T-cell (primary cell): ENCODE measurements at regions not wholly inside any gene's neighbourhood (a gene's known extent, or its start where the extent isn't known, plus 50 kb on each side); places are given as distances from the start of the nearest gene placed in this dataset.
"Not testable (repeated sequence)": the region's sequence is repeated elsewhere in the genome, so short reads cannot be mapped to it uniquely, and the experiment has no call there.

ENCODE experiments used
- ATAC-seq, 4 experiments: fragments of 200-7000 bp in 3 of 4; fragments of 150-1000 bp in 1 of 4; cut with Tn5 transposase; replicated peaks in 1 of 4; 1 replicate in 3 of 4; 2 replicates in 1 of 4; pipeline ENCODE4 v1.10.0; 2021; ENCODE audit warnings: moderate library complexity in 3 of 4, mild to moderate bottlenecking in 2 of 4, moderate number of reproducible peaks in 1 of 4
- CTCF ChIA-PET, 2 donors: fragments of 300-600 bp; sonication (Branson Sonifier 250); formaldehyde crosslinking; loops; one replicate each; lab custom pipeline; 2022; ENCODE audit warnings: antibody characterized with exemption in 2 of 2; lab: Charles Lee
- POLR2A ChIA-PET, 2 donors: fragments of 300-600 bp; sonication (Branson Sonifier 250); formaldehyde crosslinking; loops; one replicate each; lab custom pipeline; 2022; ENCODE audit warnings: antibody characterized with exemption in 2 of 2; lab: Charles Lee
- DNase-seq, 35 experiments: peaks; one replicate each; pipeline versions ENCODE4 v3.0.0 to v3.0.0-alpha.2; 2013 to 2023
- H3K27ac ChIP-seq: one replicate; pipeline ENCODE4 v1.5.1; 2013; ENCODE audit warnings: low read length
- H3K27me3 ChIP-seq, 2 experiments: replicated peaks in 1 of 2; 1 replicate in 1 of 2; 2 replicates in 1 of 2; pipeline versions ENCODE4 v1.6.1 to v1.7.0; 2013; ENCODE audit warnings: low read length in 1 of 2, mixed read lengths in 1 of 2; ENCODE audit not compliant: control insufficient read depth in 2 of 2, insufficient read depth in 2 of 2; ENCODE audit errors: extremely low read depth in 1 of 2
- H3K36me3 ChIP-seq, 2 donors: 1 replicate in 1 of 2; 2 replicates in 1 of 2; pipeline versions ENCODE4 v1.6.1 to v1.7.0; 2013; ENCODE audit warnings: low read length in 1 of 2; ENCODE audit not compliant: control insufficient read depth in 2 of 2, insufficient read depth in 1 of 2; ENCODE audit errors: extremely low read depth in 1 of 2
- H3K4me1 ChIP-seq, 2 experiments: 1 replicate in 1 of 2; 2 replicates in 1 of 2; pipeline versions ENCODE4 v1.6.1 to v1.7.0; 2013; ENCODE audit warnings: low read length in 2 of 2, mixed read lengths in 1 of 2; ENCODE audit not compliant: insufficient read depth in 2 of 2, control insufficient read depth in 1 of 2; ENCODE audit errors: extremely low read depth in 1 of 2
- H3K4me3 ChIP-seq, 2 donors: 1 replicate in 1 of 2; 2 replicates in 1 of 2; pipeline versions ENCODE4 v1.5.1 to v1.7.0; 2013; ENCODE audit warnings: mild to moderate bottlenecking in 2 of 2, low read length in 1 of 2, moderate library complexity in 1 of 2; ENCODE audit not compliant: control insufficient read depth in 1 of 2; ENCODE audit errors: extremely low read depth in 1 of 2
- H3K9me3 ChIP-seq: 2 replicates; pipeline ENCODE4 v1.7.0; 2013
- H3K27ac Mint-ChIP-seq, 2 donors: one replicate each; pipeline ENCODE4 v1.8.0; 2020 to 2021; ENCODE audit warnings: mild to moderate bottlenecking in 2 of 2, mixed read lengths in 2 of 2
- H3K27me3 Mint-ChIP-seq, 2 donors: one replicate each; pipeline ENCODE4 v1.8.0; 2021 to 2022; ENCODE audit warnings: mixed read lengths in 2 of 2
- H3K36me3 Mint-ChIP-seq: one replicate; pipeline ENCODE4 v1.8.0; 2021; ENCODE audit warnings: mixed read lengths
- H3K4me1 Mint-ChIP-seq, 3 donors: one replicate each; pipeline ENCODE4 v1.8.0; 2020 to 2022; ENCODE audit warnings: mixed read lengths in 3 of 3, mild to moderate bottlenecking in 1 of 3
- H3K4me3 Mint-ChIP-seq, 3 donors: one replicate each; pipeline ENCODE4 v1.8.0; 2020 to 2022; ENCODE audit warnings: mild to moderate bottlenecking in 3 of 3, mixed read lengths in 3 of 3, moderate library complexity in 3 of 3
- H3K9me3 Mint-ChIP-seq, 3 donors: one replicate each; pipeline ENCODE4 v1.8.0; 2020 to 2022; ENCODE audit warnings: mixed read lengths in 3 of 3
- WGBS: methylation state at CpG from one replicate; pipeline ENCODE4 v1.1.5; 2013; ENCODE audit warnings: missing lambda C conversion rate; ENCODE audit not compliant: insufficient coverage; 5-methylcytosine and 5-hydroxymethylcytosine counted together

DNA sequence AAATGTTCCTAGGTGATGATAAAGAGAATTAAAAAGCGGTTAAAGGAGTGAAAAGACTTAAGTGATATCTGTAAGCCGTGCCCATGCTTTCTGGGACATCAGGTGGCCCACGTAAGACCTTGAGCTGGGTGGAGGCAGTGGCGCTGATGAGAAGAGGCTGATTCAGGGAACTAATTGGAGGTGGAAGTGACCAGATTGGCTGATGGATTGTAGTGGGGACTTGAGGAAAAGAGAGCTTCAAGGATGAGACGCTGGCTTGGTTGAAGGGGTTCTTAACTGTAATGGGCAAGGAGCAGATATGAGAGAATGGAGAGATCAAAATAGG is 69.1 kb upstream of the EP300 start:
- POLR2A ChIA-PET: interaction anchor here (0.6 to 1.7 kb wide), 2 partner anchors 51 to 72 kb away, joined by 5 read pairs; partner anchors contain the start of gene RBX1 (in 1 of the 2)
- H3K27me3 Mint-ChIP-seq: no peaks in the 10 kb centered on the region
- WGBS: 98% methylated on average over 4 of the region's 5 CpGs
- no peaks in the 10 kb centered on the region for H3K9me3 Mint-ChIP-seq
- DNase-seq (no peak), ATAC-seq (no peak)
- Histone ChIP-seq H3K36me3 (no peaks in the 10 kb centered on the region), H3K27me3 (no peaks in the 10 kb centered on the region), H3K4me3 (no peak overlapping the region), H3K9me3 (no peaks in the 10 kb centered on the region), H3K4me1 (peaks cover 2 to 21% of the 10 kb centered on the region in 2 experiments), H3K27ac (peak overlapping the region; percentile 25)
- no peaks in the 10 kb centered on the region for H3K36me3 Mint-ChIP-seq
- peak overlapping the region; percentile 75 to 85 (median 79) for H3K4me3 Mint-ChIP-seq
- H3K4me1 Mint-ChIP-seq: peaks cover 8 to 19% (median 13%) of the 10 kb centered on the region in 3 donors
- H3K27ac Mint-ChIP-seq: peak overlapping the region; percentile 82
- CTCF ChIA-PET: no interaction called here

GRCh38 chr22:41028841-41029240 is 63.6 kb upstream of the EP300 start:
- no CpG with 5 or more reads among the region's 3 CpGs for WGBS
- no peaks in the 10 kb centered on the region for H3K36me3 Mint-ChIP-seq

GRCh38 chr22:41030891-41031290 is 61.5 kb upstream of the EP300 start:
- Histone ChIP-seq H3K36me3 (no peaks in the 10 kb centered on the region), H3K27me3 (no peaks in the 10 kb centered on the region), H3K27ac (no peak overlapping the region), H3K9me3 (no peaks in the 10 kb centered on the region), H3K4me3 (no peak overlapping the region), H3K4me1 (no peaks in the 10 kb centered on the region)
- no peak for ATAC-seq
- Mint-ChIP-seq H3K4me1 (no peaks in the 10 kb centered on the region), H3K9me3 (no peaks in the 10 kb centered on the region), H3K27ac (no peak overlapping the region), H3K4me3 (no peak overlapping the region), H3K36me3 (no peaks in the 10 kb centered on the region), H3K27me3 (no peaks in the 10 kb centered on the region)
- POLR2A ChIA-PET: no interaction called here
- CTCF ChIA-PET: no interaction called here
- 100% methylated on average over 1 of the region's 4 CpGs for WGBS
- DNase-seq: no peak

More at GRCh38 chr22:41028841-41029240, 63.6 kb upstream of the EP300 start:
- DNase-seq (no peak), ATAC-seq (no peak)
- H3K4me3 Mint-ChIP-seq: no peak overlapping the region
- no peaks in the 10 kb centered on the region for H3K9me3 ChIP-seq
- no peaks in the 10 kb centered on the region for H3K27me3 ChIP-seq
- H3K27me3 Mint-ChIP-seq: no peaks in the 10 kb centered on the region
- no peaks in the 10 kb centered on the region for H3K4me1 ChIP-seq
- CTCF ChIA-PET: interaction anchor here in 1 of 2 donors (0.6 kb wide), 1 partner anchor 40 kb away, joined by 5 read pairs; no protein-coding TSS in a partner anchor
- POLR2A ChIA-PET: no interaction called here
- H3K4me1 Mint-ChIP-seq: no peaks in the 10 kb centered on the region
- no peaks in the 10 kb centered on the region for H3K36me3 ChIP-seq
- H3K27ac Mint-ChIP-seq: peak overlapping the region in 1 of 2 donors; percentile 4
- H3K4me3 ChIP-seq: no peak overlapping the region
- no peaks in the 10 kb centered on the region for H3K9me3 Mint-ChIP-seq
- no peak overlapping the region for H3K27ac ChIP-seq

- WGBS: 92% methylated on average over 3 of the region's 4 CpGs
- ATAC-seq: no peak
- Histone ChIP-seq H3K4me1 (no peaks in the 10 kb centered on the region), H3K9me3 (no peaks in the 10 kb centered on the region), H3K36me3 (no peaks in the 10 kb centered on the region), H3K27ac (no peak overlapping the region), H3K27me3 (no peaks in the 10 kb centered on the region), H3K4me3 (no peak overlapping the region)
- no peaks in the 10 kb centered on the region for H3K9me3 Mint-ChIP-seq
- no peak overlapping the region for H3K4me3 Mint-ChIP-seq
- no peak overlapping the region for H3K27ac Mint-ChIP-seq
- ChIA-PET POLR2A (no interaction called here), CTCF (no interaction called here)
- peaks cover 0 to 3% of the 10 kb centered on the region in 2 donors for H3K27me3 Mint-ChIP-seq
- H3K36me3 Mint-ChIP-seq: no peaks in the 10 kb centered on the region
- H3K4me1 Mint-ChIP-seq: no peaks in the 10 kb centered on the region
- no peak for DNase-seq
Measured at GRCh38 chr22:41034706-41035105, 57.7 kb upstream of the EP300 start.

GRCh38 chr22:41036924-41037323 is 55.5 kb upstream of the EP300 start:
- Mint-ChIP-seq H3K27ac (no peak overlapping the region), H3K4me3 (no peak overlapping the region), H3K9me3 (no peaks in the 10 kb centered on the region), H3K36me3 (no peaks in the 10 kb centered on the region), H3K27me3 (peaks cover 0 to 3% of the 10 kb centered on the region in 2 donors), H3K4me1 (no peaks in the 10 kb centered on the region)
- ChIA-PET POLR2A (interaction anchor here in 1 of 2 donors (0.6 kb wide), 1 partner anchor 78 kb away, joined by 3 read pairs; no protein-coding TSS in a partner anchor), CTCF (no interaction called here)
- no peaks in the 10 kb centered on the region for H3K4me1 ChIP-seq
- DNase-seq (no peak), ATAC-seq (no peak)
- H3K9me3 ChIP-seq: no peaks in the 10 kb centered on the region
- 85% methylated on average over 5 of the region's 7 CpGs for WGBS
- H3K4me3 ChIP-seq: no peak overlapping the region
- no peaks in the 10 kb centered on the region for H3K27me3 ChIP-seq
- no peak overlapping the region for H3K27ac ChIP-seq
- H3K36me3 ChIP-seq: no peaks in the 10 kb centered on the region

DNA sequence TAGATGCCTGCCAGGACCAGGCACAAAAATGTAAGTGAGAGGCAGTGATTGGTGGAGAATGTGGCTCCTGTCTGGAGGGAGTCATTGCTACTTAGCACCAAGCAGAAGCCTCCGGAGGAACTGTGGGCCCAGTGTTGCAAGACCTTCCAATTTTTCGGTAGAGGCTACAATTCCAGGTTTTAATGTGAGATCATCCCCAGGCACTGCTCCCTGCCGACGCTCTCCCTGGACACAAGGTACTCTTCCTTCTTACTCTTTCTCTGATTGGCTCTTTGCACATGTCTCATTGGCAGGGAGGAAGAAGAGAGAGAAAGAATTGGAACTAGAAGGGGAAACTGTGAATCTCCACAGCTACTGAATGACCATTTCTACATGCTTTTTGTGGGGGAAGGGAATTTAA is 53.7 kb upstream of the EP300 start:
- Histone ChIP-seq H3K36me3 (no peaks in the 10 kb centered on the region), H3K27ac (no peak overlapping the region), H3K4me1 (no peaks in the 10 kb centered on the region), H3K4me3 (no peak overlapping the region), H3K27me3 (no peaks in the 10 kb centered on the region), H3K9me3 (no peaks in the 10 kb centered on the region)
- no peak for DNase-seq
- Mint-ChIP-seq H3K4me3 (no peak overlapping the region), H3K4me1 (no peaks in the 10 kb centered on the region), H3K27me3 (peaks cover 0 to 3% of the 10 kb centered on the region in 2 donors), H3K36me3 (no peaks in the 10 kb centered on the region), H3K27ac (no peak overlapping the region), H3K9me3 (no peaks in the 10 kb centered on the region)
- ChIA-PET CTCF (no interaction called here), POLR2A (no interaction called here)
- ATAC-seq: no peak
- WGBS: 84% methylated on average over 2 of the region's 4 CpGs

- H3K27me3 Mint-ChIP-seq: not testable (repeated sequence)
Measured at GRCh38 chr22:41039641-41040040, 52.8 kb upstream of the EP300 start.

More at GRCh38 chr22:41039641-41040040, 52.8 kb upstream of the EP300 start:
- H3K27ac ChIP-seq, H3K27me3 ChIP-seq, H3K4me1 ChIP-seq, H3K36me3 Mint-ChIP-seq, POLR2A ChIA-PET, H3K27ac Mint-ChIP-seq, DNase-seq, H3K9me3 ChIP-seq, H3K9me3 Mint-ChIP-seq, CTCF ChIA-PET, ATAC-seq, H3K4me3 ChIP-seq, H3K4me1 Mint-ChIP-seq, H3K36me3 ChIP-seq, H3K4me3 Mint-ChIP-seq: not testable (repeated sequence)
- WGBS: 92% methylated on average over 2 of the region's 9 CpGs
